GM19025 (cell line): ENCODE measurements at regions not wholly inside any gene's neighbourhood (a gene's known extent, or its start where the extent isn't known, plus 50 kb on each side); places are given as distances from the start of the nearest gene placed in this dataset.

Experiments
- ATAC-seq: cut with Tn5 transposase; IDR thresholded peaks from one replicate; pipeline ENCODE4 v1.9.1; 2021; ENCODE audit warnings: mild to moderate bottlenecking, low read depth, moderate library complexity; ENCODE audit not compliant: unreplicated experiment

- no peak for ATAC-seq
These were observed 422.6 kb upstream of the ID2 start for GRCh38 chr2:8259106-8259840.

GRCh38 chr2:8259841-8260178 lies 422.0 kb upstream of the ID2 start:
- no peak for ATAC-seq

GRCh38 chr2:8260213-8260612 lies 421.6 kb upstream of the ID2 start:
- no peak for ATAC-seq

- no peak for ATAC-seq
These were observed 418.0 kb upstream of the ID2 start for GRCh38 chr2:8263901-8264300.

- no peak for ATAC-seq
These were observed 416.9 kb upstream of the ID2 start for GRCh38 chr2:8264981-8265380.

- ATAC-seq, result no peak
These were observed 416.2 kb upstream of the ID2 start for GRCh38 chr2:8265476-8266226.

GRCh38 chr2:8266563-8266962 lies 415.3 kb upstream of the ID2 start:
- no peak for ATAC-seq

GRCh38 chr2:8267048-8267447 lies 414.8 kb upstream of the ID2 start:
- no peak for ATAC-seq

- ATAC-seq, result no peak
These were observed 414.1 kb upstream of the ID2 start for GRCh38 chr2:8267721-8268120.

- ATAC-seq, result no peak
These were observed 413.6 kb upstream of the ID2 start for GRCh38 chr2:8268172-8268783.

GRCh38 chr2:8270699-8271098 lies 411.2 kb upstream of the ID2 start:
- ATAC-seq, result no peak

GRCh38 chr2:8271461-8271860 lies 410.4 kb upstream of the ID2 start:
- no peak for ATAC-seq

- ATAC-seq, result no peak
These were observed 405.8 kb upstream of the ID2 start for GRCh38 chr2:8276026-8276425.

GRCh38 chr2:8277921-8278571 lies 403.8 kb upstream of the ID2 start:
- ATAC-seq, result no peak

- ATAC-seq, result no peak
These were observed 403.0 kb upstream of the ID2 start for GRCh38 chr2:8278709-8279354.

GRCh38 chr2:8279506-8279905 lies 402.4 kb upstream of the ID2 start:
- ATAC-seq, result no peak

GRCh38 chr2:8281234-8281633 lies 400.6 kb upstream of the ID2 start:
- no peak for ATAC-seq

- no peak for ATAC-seq
These were observed 399.7 kb upstream of the ID2 start for GRCh38 chr2:8281950-8282857.

- ATAC-seq, result no peak
These were observed 399.0 kb upstream of the ID2 start for GRCh38 chr2:8282858-8283252.

GRCh38 chr2:8285081-8285480 lies 396.8 kb upstream of the ID2 start:
- no peak for ATAC-seq
